ENCODE measurements at regions not wholly inside any gene's neighbourhood (a gene's known extent, or its start where the extent isn't known, plus 50 kb on each side); places are given as distances from the start of the nearest gene placed in this dataset.

DNA sequence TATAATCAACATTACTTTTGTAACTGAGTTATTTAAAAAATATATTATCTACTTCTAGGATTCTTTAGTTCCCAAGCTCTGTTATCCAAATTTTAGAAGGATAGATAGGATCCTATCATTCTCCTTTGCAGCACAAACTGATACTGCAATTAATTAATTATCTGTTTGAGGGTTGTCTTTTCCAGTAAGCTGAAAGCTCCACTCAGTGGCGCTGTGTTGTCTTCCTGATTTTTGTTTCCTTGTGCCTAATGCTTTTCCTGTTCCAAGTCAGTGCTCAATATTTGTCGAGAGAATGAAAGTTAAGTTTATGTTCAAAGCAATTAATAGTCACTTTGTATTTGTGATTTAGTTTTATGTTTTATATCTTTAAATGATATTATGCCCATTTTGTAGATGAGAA, 107.4 kb upstream of the ANK2 start:
- CTCF ChIA-PET: no interaction called here
- intact Hi-C loops (cut with micrococcal nuclease; ENCODE audit: unreplicated experiment): no loop called here
- POLR2A ChIA-PET (ENCODE audit: unreplicated experiment): no interaction called here

DNA sequence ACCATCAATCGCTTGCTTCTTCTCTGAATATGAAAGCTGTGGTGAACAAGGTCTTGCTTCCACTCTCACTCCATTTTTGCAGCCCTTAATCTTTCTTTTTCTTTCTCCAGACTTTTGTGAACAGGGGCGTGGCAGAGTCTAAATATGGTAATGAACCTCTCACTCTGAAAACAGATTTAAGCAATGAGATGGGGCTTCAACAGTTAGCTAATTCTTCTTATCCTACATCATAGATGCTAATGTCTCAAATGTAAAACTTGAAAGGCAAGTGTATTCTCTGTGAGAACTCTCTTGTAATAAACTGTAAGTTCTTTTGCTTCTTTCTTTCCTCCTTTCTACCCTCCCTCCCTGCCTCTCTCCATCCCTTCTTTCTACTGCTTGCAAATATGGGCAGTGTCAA, 106.5 kb upstream of the ANK2 start:
- no peak overlapping the region for H2AFZ ChIP-seq
- H3K27ac ChIP-seq: no peak overlapping the region
- ChIA-PET CTCF (no interaction called here), POLR2A (ENCODE audit: unreplicated experiment) (no interaction called here)
- H3K79me2 ChIP-seq (ENCODE audit: low read depth): no peaks in the 10 kb centered on the region
- H4K20me1 ChIP-seq (ENCODE audit: insufficient read depth): no peaks in the 10 kb centered on the region
- no peaks in the 10 kb centered on the region for H3K9me3 ChIP-seq (ENCODE audit: insufficient read depth, low read depth)
- TF ChIP-seq EZH2 (IDR thresholded peaks at IDR 0.05; ENCODE audit: low read depth): no peak
- TF ChIP-seq, protein P1, sequence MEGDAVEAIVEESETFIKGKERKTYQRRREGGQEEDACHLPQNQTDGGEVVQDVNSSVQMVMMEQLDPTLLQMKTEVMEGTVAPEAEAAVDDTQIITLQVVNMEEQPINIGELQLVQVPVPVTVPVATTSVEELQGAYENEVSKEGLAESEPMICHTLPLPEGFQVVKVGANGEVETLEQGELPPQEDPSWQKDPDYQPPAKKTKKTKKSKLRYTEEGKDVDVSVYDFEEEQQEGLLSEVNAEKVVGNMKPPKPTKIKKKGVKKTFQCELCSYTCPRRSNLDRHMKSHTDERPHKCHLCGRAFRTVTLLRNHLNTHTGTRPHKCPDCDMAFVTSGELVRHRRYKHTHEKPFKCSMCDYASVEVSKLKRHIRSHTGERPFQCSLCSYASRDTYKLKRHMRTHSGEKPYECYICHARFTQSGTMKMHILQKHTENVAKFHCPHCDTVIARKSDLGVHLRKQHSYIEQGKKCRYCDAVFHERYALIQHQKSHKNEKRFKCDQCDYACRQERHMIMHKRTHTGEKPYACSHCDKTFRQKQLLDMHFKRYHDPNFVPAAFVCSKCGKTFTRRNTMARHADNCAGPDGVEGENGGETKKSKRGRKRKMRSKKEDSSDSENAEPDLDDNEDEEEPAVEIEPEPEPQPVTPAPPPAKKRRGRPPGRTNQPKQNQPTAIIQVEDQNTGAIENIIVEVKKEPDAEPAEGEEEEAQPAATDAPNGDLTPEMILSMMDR (conservative IDR thresholded peaks at IDR 0.05): no peak
- DNase-seq: no peak
- no peaks in the 10 kb centered on the region for H3F3A ChIP-seq (ENCODE audit: insufficient read depth, low read depth)
- no peak overlapping the region for H3K4me3 ChIP-seq
- no peaks in the 10 kb centered on the region for H3K4me1 ChIP-seq (replicated peaks; ENCODE audit: insufficient read depth)
- H3K9me2 ChIP-seq (ENCODE audit: insufficient read depth): no peaks in the 10 kb centered on the region
- H3K27me3 ChIP-seq (ENCODE audit: insufficient read depth, low read depth): no peaks in the 10 kb centered on the region
- intact Hi-C loops (cut with micrococcal nuclease; ENCODE audit: unreplicated experiment): no loop called here
- H3K36me3 ChIP-seq (ENCODE audit: low read depth): no peaks in the 10 kb centered on the region
- H3K4me2 ChIP-seq: no peak overlapping the region
- no TSS peak for BruUV-seq (replicated peaks)

More for the DNA sequence above, 107.4 kb upstream of the ANK2 start:
- no peak overlapping the region for H3K4me3 ChIP-seq
- no peaks in the 10 kb centered on the region for H3K27me3 ChIP-seq (ENCODE audit: insufficient read depth, low read depth)
- no peak for TF ChIP-seq EZH2 (IDR thresholded peaks at IDR 0.05; ENCODE audit: low read depth)
- TF ChIP-seq, protein P1 (conservative IDR thresholded peaks at IDR 0.05): no peak
- H3K27ac ChIP-seq: no peak overlapping the region
- BruUV-seq (replicated peaks): no TSS peak
- H3K9me2 ChIP-seq (ENCODE audit: insufficient read depth): no peaks in the 10 kb centered on the region
- no peaks in the 10 kb centered on the region for H3K4me1 ChIP-seq (replicated peaks; ENCODE audit: insufficient read depth)
- no peak overlapping the region for H2AFZ ChIP-seq
- no peak for DNase-seq
- H3F3A ChIP-seq (ENCODE audit: insufficient read depth, low read depth): no peaks in the 10 kb centered on the region
- H3K9me3 ChIP-seq (ENCODE audit: insufficient read depth, low read depth): no peaks in the 10 kb centered on the region
- H4K20me1 ChIP-seq (ENCODE audit: insufficient read depth): no peaks in the 10 kb centered on the region
- H3K79me2 ChIP-seq (ENCODE audit: low read depth): no peaks in the 10 kb centered on the region
- no peaks in the 10 kb centered on the region for H3K36me3 ChIP-seq (ENCODE audit: low read depth)
- H3K4me2 ChIP-seq: no peak overlapping the region

DNA sequence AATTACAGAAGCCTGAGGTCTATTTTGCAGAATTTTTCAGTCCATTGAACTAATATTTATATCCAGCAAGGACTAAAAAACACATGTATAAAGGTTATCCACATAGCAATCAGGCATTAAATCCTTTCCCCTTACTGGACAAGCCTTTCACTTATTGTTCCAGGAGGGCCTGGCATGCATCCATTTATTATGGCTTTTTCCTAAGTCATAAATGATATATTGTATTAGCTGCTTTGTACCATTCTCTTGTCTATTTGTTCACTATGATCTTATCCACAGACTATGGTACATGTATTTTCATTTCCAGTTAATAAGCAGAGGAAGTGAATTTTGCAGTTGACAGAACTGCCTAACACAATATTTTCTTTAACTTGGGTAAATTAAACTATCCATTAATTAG, 105.4 kb upstream of the ANK2 start:
- CTCF ChIA-PET: interaction anchor here (0.5 kb wide), 1 partner anchor 8 kb away, joined by 7 read pairs; no protein-coding TSS in a partner anchor
- H3K79me2 ChIP-seq (ENCODE audit: low read depth): no peaks in the 10 kb centered on the region
- no peaks in the 10 kb centered on the region for H3F3A ChIP-seq (ENCODE audit: insufficient read depth, low read depth)
- no peaks in the 10 kb centered on the region for H3K4me1 ChIP-seq (replicated peaks; ENCODE audit: insufficient read depth)
- H3K36me3 ChIP-seq (ENCODE audit: low read depth): no peaks in the 10 kb centered on the region
- no peak for DNase-seq
- H3K4me3 ChIP-seq: no peak overlapping the region
- H3K9me2 ChIP-seq (ENCODE audit: insufficient read depth): no peaks in the 10 kb centered on the region
- intact Hi-C loops (cut with micrococcal nuclease; ENCODE audit: unreplicated experiment): no loop called here
- H3K9me3 ChIP-seq (ENCODE audit: insufficient read depth, low read depth): no peaks in the 10 kb centered on the region
- POLR2A ChIA-PET (ENCODE audit: unreplicated experiment): interaction anchor here (0.9 kb wide), 1 partner anchor 496 kb away, joined by 3 read pairs; no protein-coding TSS in a partner anchor
- H3K27ac ChIP-seq: no peak overlapping the region
- H4K20me1 ChIP-seq (ENCODE audit: insufficient read depth): no peaks in the 10 kb centered on the region
- no TSS peak for BruUV-seq (replicated peaks)
- TF ChIP-seq, protein P1 (conservative IDR thresholded peaks at IDR 0.05): no peak
- no peak for TF ChIP-seq EZH2 (IDR thresholded peaks at IDR 0.05; ENCODE audit: low read depth)
- H3K4me2 ChIP-seq: no peak overlapping the region
- no peaks in the 10 kb centered on the region for H3K27me3 ChIP-seq (ENCODE audit: insufficient read depth, low read depth)
- H2AFZ ChIP-seq: no peak overlapping the region
